HG03432 (cell line): ENCODE measurements at regions not wholly inside any gene's neighbourhood (a gene's known extent, or its start where the extent isn't known, plus 50 kb on each side); places are given as distances from the start of the nearest gene placed in this dataset.
A peak's percentile ranks its signal among the peaks of the same experiment; 100 is the strongest.
"Not testable (repeated sequence)": the region's sequence is repeated elsewhere in the genome, so short reads cannot be mapped to it uniquely, and the experiment has no call there.

Source experiments
- ATAC-seq: cut with Tn5 transposase; IDR thresholded peaks from one replicate; pipeline ENCODE4 v1.9.1; 2021; ENCODE audit warnings: mild to moderate bottlenecking, moderate library complexity; ENCODE audit not compliant: unreplicated experiment

DNA sequence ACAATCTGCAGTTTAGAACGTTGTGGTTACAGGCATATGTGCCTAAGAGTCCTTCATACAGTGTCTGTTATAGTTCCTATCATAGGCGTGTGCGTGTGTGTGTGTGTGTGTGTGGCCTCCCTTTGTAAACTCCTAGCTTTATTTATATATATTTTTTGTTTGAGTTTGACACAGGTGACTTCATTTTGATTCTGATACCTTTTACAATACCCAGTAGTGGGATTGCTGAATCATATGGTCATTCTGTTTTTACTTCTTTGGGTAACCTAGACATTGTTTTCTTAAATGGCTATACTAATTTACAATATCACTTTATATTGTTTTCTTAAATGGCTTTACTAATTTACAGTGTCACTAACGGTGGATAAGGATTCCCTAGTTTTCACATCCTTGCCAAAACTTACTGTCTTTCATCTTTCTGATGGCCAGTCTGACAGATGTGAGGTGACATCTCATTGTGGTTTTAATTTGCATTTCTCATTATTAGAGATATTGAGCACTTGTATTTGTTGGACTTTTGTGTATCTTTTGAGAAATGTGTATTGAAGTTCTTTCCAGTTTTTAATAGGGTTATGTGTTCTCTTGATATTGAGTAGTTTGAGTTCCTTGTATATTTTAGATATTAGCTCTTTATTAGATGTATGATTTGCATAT is 211.1 kb upstream of the NUDT6 start:
- peak; percentile 86 for ATAC-seq

DNA sequence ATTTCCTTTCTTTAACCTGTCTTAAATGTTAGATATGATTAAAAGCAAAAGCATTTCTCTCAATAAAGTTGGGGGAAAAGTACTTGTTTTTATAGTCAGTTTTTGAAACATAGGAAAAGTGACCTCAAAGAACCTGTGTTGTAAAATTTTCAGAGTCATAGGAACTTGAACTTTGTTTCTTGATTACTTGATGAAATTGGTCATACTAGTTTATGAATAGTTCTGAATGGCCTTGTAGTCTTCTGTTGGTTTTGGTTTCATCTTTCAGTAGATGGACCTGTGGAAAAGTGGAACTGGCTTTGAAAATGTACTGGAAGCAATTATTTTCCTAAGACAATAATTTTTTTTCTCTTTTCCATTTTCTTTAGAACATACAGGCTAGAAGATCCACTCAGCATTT is 222.2 kb upstream of the NUDT6 start:
- ATAC-seq: no peak

- ATAC-seq: no peak
Observed at GRCh38 chr4:123158576-123158975, 236.2 kb upstream of the NUDT6 start.

GRCh38 chr4:123159479-123159878 is 237.1 kb upstream of the NUDT6 start:
- ATAC-seq: no peak

DNA sequence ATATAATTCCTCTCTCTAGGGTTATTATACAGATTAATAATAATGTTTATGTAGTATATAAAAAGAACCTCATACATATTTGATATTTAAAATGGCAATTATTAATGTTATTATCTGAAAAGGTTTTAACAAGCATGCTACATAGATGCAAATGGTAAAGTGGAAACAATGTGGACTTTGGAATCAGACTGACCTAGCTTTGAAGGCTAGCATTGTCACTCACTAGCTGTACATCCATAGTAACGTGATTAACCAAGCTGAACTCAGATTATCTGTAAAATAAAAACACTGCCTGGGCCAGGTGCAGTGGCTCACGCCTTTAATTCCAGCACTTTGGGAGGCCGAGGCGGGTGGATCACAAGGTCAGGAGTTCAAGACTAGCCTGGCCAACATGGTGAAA is 233.7 kb upstream of the SPRY1 start:
- no peak for ATAC-seq

DNA sequence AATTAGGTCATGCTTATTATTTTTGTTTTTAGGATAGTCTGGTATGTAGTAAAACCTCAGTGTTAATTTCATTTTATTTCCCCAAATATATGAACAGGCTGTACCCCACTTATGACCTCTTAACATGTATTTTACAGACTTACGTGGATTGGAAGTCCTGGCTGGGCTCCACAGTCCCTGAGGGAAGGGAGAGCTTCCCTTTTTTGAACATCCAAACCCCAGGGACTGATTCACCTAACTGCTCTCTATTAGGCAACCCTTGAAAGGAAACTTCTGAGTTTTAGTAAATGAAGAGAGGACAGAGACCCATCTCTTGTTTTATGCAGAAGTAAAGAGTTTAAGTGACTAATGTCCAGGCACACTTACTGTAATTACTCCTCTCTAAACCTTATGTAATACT is 233.1 kb upstream of the SPRY1 start:
- no peak for ATAC-seq

DNA sequence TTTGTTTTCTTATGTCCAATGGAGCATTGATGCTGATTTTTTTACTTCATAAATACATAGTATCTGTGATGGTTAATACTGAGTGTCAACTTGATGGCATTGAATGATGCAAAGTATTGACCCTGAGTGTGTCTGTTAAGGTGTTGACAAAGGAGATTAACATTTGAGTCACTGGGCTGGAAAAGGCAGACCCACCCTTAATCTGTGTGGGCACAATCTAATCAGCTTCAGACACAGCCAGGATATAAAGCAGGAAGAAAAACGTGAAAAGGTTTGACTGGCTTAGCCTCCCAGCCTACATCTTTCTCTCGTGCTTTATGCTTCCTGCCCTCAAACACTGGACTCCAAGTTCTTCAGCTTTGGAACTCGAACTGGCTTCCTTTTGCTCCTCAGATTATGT is 230.6 kb upstream of the SPRY1 start:
- ATAC-seq: no peak

- ATAC-seq: no peak
Observed at GRCh38 chr4:123167931-123168330, 228.7 kb upstream of the SPRY1 start.

DNA sequence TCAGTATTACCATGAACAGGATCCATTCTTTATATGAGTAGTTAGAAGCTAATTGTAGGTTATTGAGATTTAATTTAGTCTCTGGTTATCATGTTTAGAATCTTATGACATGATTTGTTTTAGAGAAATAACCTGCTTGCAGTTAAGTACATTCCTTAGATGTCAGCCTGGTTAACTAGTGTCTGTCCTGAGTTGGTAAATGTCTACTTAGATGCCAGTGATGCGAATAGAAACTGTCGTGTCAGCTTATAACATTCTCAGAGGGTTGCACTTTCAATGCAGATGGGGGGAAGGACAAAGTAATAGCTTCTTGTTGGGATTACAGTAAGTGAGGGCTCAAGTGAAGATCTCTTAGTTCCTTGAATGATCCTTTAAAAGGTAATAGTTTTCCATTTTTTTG is 227.8 kb upstream of the SPRY1 start:
- ATAC-seq: no peak

- ATAC-seq: no peak
Observed at GRCh38 chr4:123170843-123171242, 225.8 kb upstream of the SPRY1 start.

GRCh38 chr4:123176605-123177004 is 220.0 kb upstream of the SPRY1 start:
- no peak for ATAC-seq

- no peak for ATAC-seq
Observed at GRCh38 chr4:123182289-123182688, 214.3 kb upstream of the SPRY1 start.

DNA sequence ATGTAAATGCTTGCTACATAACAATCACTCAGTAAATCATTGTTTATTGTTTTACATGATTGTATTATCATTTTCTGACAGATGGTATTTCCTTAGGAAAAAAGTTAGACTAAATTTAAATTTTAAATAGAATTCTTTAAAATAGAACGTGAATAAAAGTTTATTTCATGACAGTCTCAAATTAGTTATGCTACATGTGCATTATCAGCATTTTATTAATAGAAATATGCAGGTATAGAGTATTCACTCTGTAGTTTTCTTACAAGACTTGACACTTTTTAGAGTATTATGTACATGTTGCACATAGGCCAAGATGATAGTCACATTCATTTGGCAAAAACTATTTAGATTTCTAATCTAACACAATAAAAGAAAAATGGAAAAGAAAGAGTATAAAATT is 213.3 kb upstream of the SPRY1 start:
- no peak for ATAC-seq

DNA sequence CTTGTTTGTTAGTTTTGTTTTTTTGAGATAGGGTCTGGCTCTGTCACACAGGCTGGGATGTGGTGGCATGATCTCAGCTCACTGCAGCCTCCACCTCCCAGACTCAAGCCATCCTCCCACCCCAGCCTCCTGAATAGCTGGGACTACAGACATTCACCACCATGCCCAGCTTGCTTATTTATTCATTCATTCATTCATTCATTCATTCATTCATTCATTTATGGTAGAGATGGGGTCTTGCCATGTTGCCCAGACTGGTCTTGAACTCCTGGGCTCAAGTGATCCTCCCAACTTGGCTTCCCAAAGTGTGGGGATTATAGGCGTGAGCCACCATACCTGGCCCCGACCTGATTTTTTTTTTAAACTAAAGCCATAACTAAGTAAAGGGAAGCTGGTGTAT is 212.8 kb upstream of the SPRY1 start:
- not testable (repeated sequence) for ATAC-seq

GRCh38 chr4:123186731-123187130 is 209.9 kb upstream of the SPRY1 start:
- no peak for ATAC-seq

DNA sequence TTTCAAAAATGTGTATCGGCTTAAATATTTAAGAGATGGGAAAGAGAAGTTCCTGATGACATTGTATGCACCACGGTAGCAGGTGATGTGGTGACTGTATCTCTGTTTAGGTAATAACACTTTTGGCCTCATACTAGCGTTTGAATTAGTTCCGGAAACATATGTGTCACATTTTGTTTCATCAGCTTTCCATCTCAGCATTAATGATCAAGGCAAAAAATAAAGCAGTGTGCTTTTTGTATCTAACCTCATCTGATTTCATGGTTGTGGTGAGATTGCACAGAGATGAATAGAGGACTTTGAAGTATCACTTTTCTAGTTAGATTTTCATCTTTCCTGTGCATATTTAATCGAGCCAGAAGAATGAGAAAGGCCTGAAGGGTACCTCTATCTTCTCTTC is 206.4 kb upstream of the SPRY1 start:
- ATAC-seq: no peak

- no peak for ATAC-seq
Observed at GRCh38 chr4:123191728-123192127, 204.9 kb upstream of the SPRY1 start.

DNA sequence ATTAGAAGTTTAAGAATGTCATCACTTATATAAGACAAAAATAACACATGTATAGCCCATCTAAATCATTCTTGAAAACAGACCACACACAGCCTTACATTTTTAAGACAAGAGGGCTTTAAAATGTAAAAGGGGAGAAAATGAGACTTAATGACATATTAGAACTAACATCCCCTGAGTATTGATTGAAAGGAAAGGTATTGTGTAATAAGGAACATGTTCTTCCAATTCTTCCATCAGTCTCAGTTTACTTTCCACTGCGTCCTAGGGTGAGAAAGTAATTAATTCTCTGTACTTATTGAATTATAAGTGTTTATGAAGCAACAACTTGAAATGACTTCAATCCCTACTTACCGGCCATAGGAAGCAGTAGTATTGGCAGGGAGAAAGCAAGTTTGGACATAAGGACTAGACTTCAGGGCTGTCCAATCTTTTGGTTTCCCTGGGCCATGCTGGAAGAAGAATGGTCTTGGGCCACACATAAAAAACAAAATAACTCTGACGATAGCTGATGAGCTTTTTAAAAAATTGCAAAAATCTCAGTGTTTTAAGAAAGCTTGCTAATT is 202.7 kb upstream of the SPRY1 start:
- ATAC-seq: no peak

GRCh38 chr4:123198706-123199105 is 197.9 kb upstream of the SPRY1 start:
- no peak for ATAC-seq

DNA sequence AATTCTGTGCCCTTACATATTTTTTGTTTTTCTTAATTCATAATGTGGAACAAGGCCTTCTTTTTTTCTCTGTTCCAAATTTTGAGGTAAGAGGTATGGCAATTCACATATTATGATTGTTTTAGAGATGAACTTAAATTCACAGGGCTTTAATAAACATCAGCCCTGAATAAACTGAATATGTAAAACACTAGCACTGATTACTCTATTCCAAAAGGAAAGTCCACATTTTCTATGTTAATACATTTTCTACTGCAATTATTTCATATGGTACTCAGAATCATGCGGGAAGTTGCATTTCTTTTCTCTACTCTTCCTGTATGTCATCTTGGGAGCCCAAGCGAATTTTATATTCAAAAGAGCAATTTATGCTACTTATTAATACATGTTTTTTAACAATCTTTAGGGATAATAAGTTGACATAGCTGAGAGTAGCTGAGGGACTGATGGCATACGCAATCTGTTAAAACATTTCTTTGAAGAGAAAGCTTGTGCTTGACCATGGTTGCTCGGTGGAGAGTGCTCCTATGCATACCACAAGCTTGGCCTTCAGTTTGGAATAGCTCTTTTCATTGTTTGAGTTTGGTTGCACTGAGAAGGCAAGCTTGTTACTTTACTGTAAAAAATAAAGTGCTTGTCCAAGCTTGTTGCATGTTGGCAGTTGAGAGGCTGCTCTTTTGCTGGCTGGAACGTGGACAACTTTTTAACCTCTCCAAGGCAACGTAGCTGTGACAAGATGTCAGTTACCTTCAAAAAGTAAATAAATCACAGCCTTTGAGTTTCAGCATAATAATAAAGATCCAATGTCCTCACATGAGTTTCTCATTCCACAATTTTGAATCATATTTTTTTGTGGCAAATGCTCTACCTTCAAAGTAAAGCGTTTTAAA is 196.3 kb upstream of the SPRY1 start:
- ATAC-seq: no peak

DNA sequence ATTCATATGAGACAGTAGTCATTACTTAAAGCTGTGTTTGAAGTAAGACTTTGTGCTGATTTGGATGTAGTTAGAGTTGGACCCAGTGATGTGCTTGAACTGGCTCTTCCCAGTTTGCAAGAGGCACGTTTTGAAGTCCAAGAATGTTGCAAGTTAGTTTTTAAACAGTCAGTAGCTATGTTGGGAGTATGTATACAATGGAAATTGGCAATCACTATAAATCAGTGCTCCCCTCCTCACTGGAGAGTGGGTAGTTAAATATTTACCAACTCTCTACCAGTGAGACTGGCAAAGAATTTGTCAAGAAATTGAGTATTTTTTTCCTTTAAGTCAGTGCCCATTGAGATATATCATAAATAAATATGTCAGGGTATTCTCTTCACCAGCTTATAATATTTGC is 191.9 kb upstream of the SPRY1 start:
- no peak for ATAC-seq

DNA sequence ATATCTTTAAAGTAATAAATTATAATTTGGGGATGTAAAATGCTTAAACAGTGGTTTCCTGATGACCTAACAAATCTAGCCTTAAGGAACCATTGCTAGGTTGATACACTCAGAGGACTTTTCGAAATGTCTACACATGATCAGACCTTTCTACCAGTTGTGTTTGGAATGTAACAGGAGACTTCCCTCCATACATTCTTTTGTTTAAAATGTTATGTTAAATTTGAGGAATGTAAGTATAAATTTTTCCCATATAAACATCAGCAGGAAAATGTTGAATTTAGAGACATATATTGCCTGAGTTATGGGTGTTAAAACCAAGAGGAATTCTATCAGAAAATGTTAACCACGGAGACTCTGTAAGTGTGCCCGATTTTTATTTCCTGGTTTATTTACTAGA is 190.6 kb upstream of the SPRY1 start:
- ATAC-seq: no peak
